ENCODE measurements at regions not wholly inside any gene's neighbourhood (a gene's known extent, or its start where the extent isn't known, plus 50 kb on each side); places are given as distances from the start of the nearest gene placed in this dataset.
"Not testable (repeated sequence)": the region's sequence is repeated elsewhere in the genome, so short reads cannot be mapped to it uniquely, and the experiment has no call there.

- TF ChIP-seq KDM5A (IDR thresholded peaks at IDR 0.05; ENCODE audit: borderline replicate concordance, low read length); ZNF282 (IDR thresholded peaks at IDR 0.05; ENCODE audit: partially characterized antibody); PRDM10 (CRISPR knock-in tag; IDR thresholded peaks at IDR 0.05; ENCODE audit: low read depth); GZF1 (CRISPR knock-in tag; IDR thresholded peaks at IDR 0.05); ZFY (CRISPR knock-in tag; IDR thresholded peaks at IDR 0.05); CTCF (CRISPR knock-in tag; IDR thresholded peaks at IDR 0.05); RBM39 (IDR thresholded peaks at IDR 0.05; ENCODE audit: low read depth, low read length, poor library complexity, severe bottlenecking); SMC3 (IDR thresholded peaks at IDR 0.05; ENCODE audit: low read length); ZNF747 (CRISPR knock-in tag; IDR thresholded peaks at IDR 0.05; ENCODE audit: borderline replicate concordance); ELF4 (CRISPR knock-in tag; IDR thresholded peaks at IDR 0.05; ENCODE audit: borderline replicate concordance); CREB1 (IDR thresholded peaks at IDR 0.05); CREB1 (CRISPR knock-in tag; IDR thresholded peaks at IDR 0.05): not testable (repeated sequence)
Measured at GRCh38 chr11:123318132-123318531, 111.9 kb upstream of the GRAMD1B start.

Data from HepG2 (cell line).